ENCODE measurements at regions not wholly inside any gene's neighbourhood (a gene's known extent, or its start where the extent isn't known, plus 50 kb on each side); places are given as distances from the start of the nearest gene placed in this dataset.

GRCh38 chr13:62418872-62419271 lies 1003.2 kb upstream of the PCDH20 start:
- Mint-ChIP-seq H3K36me3 (ENCODE audit: low read depth, unreplicated experiment) (no peaks in the 10 kb centered on the region), H3K4me1 (ENCODE audit: low read depth, unreplicated experiment) (no peaks in the 10 kb centered on the region), H3K27me3 (ENCODE audit: low read depth, unreplicated experiment) (no peaks in the 10 kb centered on the region), H3K27ac (ENCODE audit: unreplicated experiment) (no peak overlapping the region), H3K9me3 (ENCODE audit: unreplicated experiment) (peaks cover 2% of the 10 kb centered on the region), H3K4me3 (ENCODE audit: unreplicated experiment) (no peak overlapping the region)
- DNase-seq (ENCODE audit: low read depth) (no peak), FAIRE-seq (no peak)
- H3K27me3 ChIP-seq (ENCODE audit: insufficient read depth, low read length): no peaks in the 10 kb centered on the region
- no peaks in the 10 kb centered on the region for H3K79me2 ChIP-seq (ENCODE audit: insufficient read depth, low read length)
- no peak overlapping the region for H2AFZ ChIP-seq (ENCODE audit: low read depth, low read length)
- no peaks in the 10 kb centered on the region for H3K4me1 ChIP-seq (ENCODE audit: insufficient read depth, low read length)
- no peaks in the 10 kb centered on the region for H3K36me3 ChIP-seq (ENCODE audit: insufficient read depth, low read length)
- no peak overlapping the region for H3K4me2 ChIP-seq (ENCODE audit: low read length)
- no peak overlapping the region for H3K4me3 ChIP-seq (ENCODE audit: insufficient read depth, low read depth, low read length)
- H3K9ac ChIP-seq (ENCODE audit: low read length): no peak overlapping the region
- no peaks in the 10 kb centered on the region for H3K9me3 ChIP-seq (ENCODE audit: insufficient read depth, low read depth, low read length)
- no peaks in the 10 kb centered on the region for H4K20me1 ChIP-seq (ENCODE audit: insufficient read depth, low read length)
- H3K27ac ChIP-seq (ENCODE audit: low read depth, low read length): no peak overlapping the region
- TF ChIP-seq CTCF (IDR thresholded peaks at IDR 0.05; ENCODE audit: insufficient read depth, low read depth, low read length): no peak
- TF ChIP-seq EZH2 (IDR thresholded peaks at IDR 0.05; ENCODE audit: insufficient read depth, low read length): no peak

GRCh38 chr13:62418376-62418775 lies 1002.7 kb upstream of the PCDH20 start:
- TF ChIP-seq CTCF (IDR thresholded peaks at IDR 0.05; ENCODE audit: insufficient read depth, low read depth, low read length) (no peak), EZH2 (IDR thresholded peaks at IDR 0.05; ENCODE audit: insufficient read depth, low read length) (no peak)
- no peak for FAIRE-seq
- H3K27ac ChIP-seq (ENCODE audit: low read depth, low read length): no peak overlapping the region
- no peak overlapping the region for H3K4me2 ChIP-seq (ENCODE audit: low read length)
- Mint-ChIP-seq H3K36me3 (ENCODE audit: low read depth, unreplicated experiment) (no peaks in the 10 kb centered on the region), H3K4me3 (ENCODE audit: unreplicated experiment) (no peak overlapping the region), H3K27me3 (ENCODE audit: low read depth, unreplicated experiment) (no peaks in the 10 kb centered on the region), H3K4me1 (ENCODE audit: low read depth, unreplicated experiment) (no peaks in the 10 kb centered on the region), H3K9me3 (ENCODE audit: unreplicated experiment) (peaks cover 2% of the 10 kb centered on the region), H3K27ac (ENCODE audit: unreplicated experiment) (no peak overlapping the region)
- no peak for DNase-seq (ENCODE audit: low read depth)
- H3K4me1 ChIP-seq (ENCODE audit: insufficient read depth, low read length): no peaks in the 10 kb centered on the region
- H3K9ac ChIP-seq (ENCODE audit: low read length): no peak overlapping the region
- H2AFZ ChIP-seq (ENCODE audit: low read depth, low read length): no peak overlapping the region
- H3K79me2 ChIP-seq (ENCODE audit: insufficient read depth, low read length): no peaks in the 10 kb centered on the region
- H4K20me1 ChIP-seq (ENCODE audit: insufficient read depth, low read length): no peaks in the 10 kb centered on the region
- no peaks in the 10 kb centered on the region for H3K9me3 ChIP-seq (ENCODE audit: insufficient read depth, low read depth, low read length)
- no peaks in the 10 kb centered on the region for H3K36me3 ChIP-seq (ENCODE audit: insufficient read depth, low read length)
- H3K27me3 ChIP-seq (ENCODE audit: insufficient read depth, low read length): no peaks in the 10 kb centered on the region
- H3K4me3 ChIP-seq (ENCODE audit: insufficient read depth, low read depth, low read length): no peak overlapping the region

GRCh38 chr13:62407871-62408270 lies 992.2 kb upstream of the PCDH20 start:
- no peaks in the 10 kb centered on the region for H3K4me1 Mint-ChIP-seq (ENCODE audit: low read depth, unreplicated experiment)
- no peak overlapping the region for H3K27ac Mint-ChIP-seq (ENCODE audit: unreplicated experiment)

More at GRCh38 chr13:62407871-62408270, 992.2 kb upstream of the PCDH20 start:
- H2AFZ ChIP-seq (ENCODE audit: low read depth, low read length): no peak overlapping the region
- H3K9ac ChIP-seq (ENCODE audit: low read length): no peak overlapping the region
- H3K4me2 ChIP-seq (ENCODE audit: low read length): no peak overlapping the region
- H3K27me3 Mint-ChIP-seq (ENCODE audit: low read depth, unreplicated experiment): no peaks in the 10 kb centered on the region
- no peaks in the 10 kb centered on the region for H3K36me3 ChIP-seq (ENCODE audit: insufficient read depth, low read length)
- H3K4me3 Mint-ChIP-seq (ENCODE audit: unreplicated experiment): no peak overlapping the region
- no peaks in the 10 kb centered on the region for H3K9me3 ChIP-seq (ENCODE audit: insufficient read depth, low read depth, low read length)
- H3K9me3 Mint-ChIP-seq (ENCODE audit: unreplicated experiment): peaks cover 7% of the 10 kb centered on the region
- H3K4me3 ChIP-seq (ENCODE audit: insufficient read depth, low read depth, low read length): no peak overlapping the region
- no peak overlapping the region for H3K27ac ChIP-seq (ENCODE audit: low read depth, low read length)
- FAIRE-seq (no peak), DNase-seq (ENCODE audit: low read depth) (no peak)
- no peaks in the 10 kb centered on the region for H3K27me3 ChIP-seq (ENCODE audit: insufficient read depth, low read length)
- no peaks in the 10 kb centered on the region for H3K36me3 Mint-ChIP-seq (ENCODE audit: low read depth, unreplicated experiment)
- no peaks in the 10 kb centered on the region for H3K4me1 ChIP-seq (ENCODE audit: insufficient read depth, low read length)
- no peaks in the 10 kb centered on the region for H4K20me1 ChIP-seq (ENCODE audit: insufficient read depth, low read length)
- no peaks in the 10 kb centered on the region for H3K79me2 ChIP-seq (ENCODE audit: insufficient read depth, low read length)
- TF ChIP-seq CTCF (IDR thresholded peaks at IDR 0.05; ENCODE audit: insufficient read depth, low read depth, low read length) (no peak), EZH2 (IDR thresholded peaks at IDR 0.05; ENCODE audit: insufficient read depth, low read length) (no peak)

Data from astrocyte (in vitro differentiated cells and primary cell).